Skeletal muscle tissue (tissue), 3 donors: ENCODE measurements at regions not wholly inside any gene's neighbourhood (a gene's known extent, or its start where the extent isn't known, plus 50 kb on each side); places are given as distances from the start of the nearest gene placed in this dataset.
"Not testable (repeated sequence)": the region's sequence is repeated elsewhere in the genome, so short reads cannot be mapped to it uniquely, and the experiment has no call there.

ENCODE experiments used
- H3K27ac ChIP-seq: one replicate; pipeline ENCODE4 v1.7.0; 2013; ENCODE audit warnings: mild to moderate bottlenecking, low read depth, low read length, inconsistent platforms
- H3K27me3 ChIP-seq, 3 donors: one replicate each; pipeline ENCODE4 v1.7.0; 2013; ENCODE audit warnings: low read length in 3 of 3; ENCODE audit not compliant: control insufficient read depth in 3 of 3, insufficient read depth in 3 of 3
- H3K36me3 ChIP-seq, 3 donors: one replicate each; pipeline ENCODE4 v1.7.0; 2013; ENCODE audit warnings: low read length in 3 of 3; ENCODE audit not compliant: control insufficient read depth in 3 of 3, insufficient read depth in 3 of 3
- H3K4me1 ChIP-seq, 3 donors: one replicate each; pipeline ENCODE4 v1.7.0; 2013; ENCODE audit warnings: low read length in 3 of 3, mild to moderate bottlenecking in 3 of 3; ENCODE audit not compliant: control insufficient read depth in 3 of 3, insufficient read depth in 3 of 3
- H3K4me3 ChIP-seq, 3 donors: one replicate each; pipeline ENCODE4 v1.7.0; 2013; ENCODE audit warnings: low read length in 3 of 3
- H3K9ac ChIP-seq, 3 donors: one replicate each; pipeline ENCODE4 v1.7.0; 2013; ENCODE audit warnings: low read length in 3 of 3, mild to moderate bottlenecking in 3 of 3, moderate library complexity in 2 of 3, low read depth in 1 of 3
- H3K9me3 ChIP-seq, 3 donors: one replicate each; pipeline ENCODE4 v1.7.0; 2013; ENCODE audit warnings: low read length in 3 of 3; ENCODE audit not compliant: control insufficient read depth in 3 of 3
- donor health status: Osteomylitis.

- H3K9me3 ChIP-seq, result no peaks in the 10 kb centered on the region
- no peaks in the 10 kb centered on the region for H3K4me1 ChIP-seq
- H3K4me3 ChIP-seq, result no peak overlapping the region
- no peaks in the 10 kb centered on the region for H3K36me3 ChIP-seq
- no peak overlapping the region for H3K9ac ChIP-seq
- H3K27ac ChIP-seq, result no peak overlapping the region
- no peaks in the 10 kb centered on the region for H3K27me3 ChIP-seq
Observed at GRCh38 chr6:100300221-100300736, 164.4 kb downstream of the SIM1 start.

DNA sequence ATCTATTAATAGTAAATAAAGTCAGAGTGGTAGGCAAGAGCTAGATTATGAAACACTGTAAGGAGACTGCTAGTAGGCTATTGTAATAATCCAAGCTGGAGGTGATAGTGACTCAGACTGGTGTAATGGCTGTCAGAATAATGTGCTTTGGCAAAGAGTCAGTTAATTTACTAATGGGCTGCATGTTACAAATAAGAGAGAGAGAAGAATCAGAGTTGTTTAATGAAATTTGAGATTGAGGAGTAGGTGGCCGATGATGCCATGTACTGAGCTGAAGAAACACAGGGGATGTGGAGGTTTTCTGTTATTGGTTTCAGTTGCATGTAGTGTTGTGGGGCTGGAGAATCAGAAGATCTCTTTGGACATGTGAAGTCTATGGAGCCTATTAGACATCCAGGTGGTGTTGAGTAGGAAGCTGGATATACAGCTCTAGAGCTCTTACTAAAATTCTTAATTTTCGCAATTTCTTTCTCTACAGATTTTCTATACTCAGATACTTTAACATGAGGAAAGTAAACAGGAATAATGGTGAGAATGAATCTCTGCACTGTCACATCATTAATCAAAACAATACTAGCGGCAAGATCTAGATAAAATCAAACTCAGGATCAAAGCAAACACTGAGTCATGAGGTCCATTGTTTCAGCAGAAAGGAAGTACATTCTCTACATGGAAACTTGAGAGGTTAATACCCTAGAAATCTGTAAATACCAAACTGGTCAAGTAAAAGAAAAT is 167.7 kb downstream of the SIM1 start:
- no peaks in the 10 kb centered on the region for H3K4me1 ChIP-seq
- H3K4me3 ChIP-seq, result no peak overlapping the region
- H3K36me3 ChIP-seq, result no peaks in the 10 kb centered on the region
- H3K9ac ChIP-seq, result no peak overlapping the region
- H3K27me3 ChIP-seq, result no peaks in the 10 kb centered on the region
- no peaks in the 10 kb centered on the region for H3K9me3 ChIP-seq
- no peak overlapping the region for H3K27ac ChIP-seq

GRCh38 chr6:100295172-100295571 is 169.5 kb downstream of the SIM1 start:
- H3K9ac ChIP-seq, H3K36me3 ChIP-seq, H3K4me1 ChIP-seq, H3K4me3 ChIP-seq, H3K27ac ChIP-seq, H3K27me3 ChIP-seq, H3K9me3 ChIP-seq: not testable (repeated sequence)

- Histone ChIP-seq H3K9ac (no peak overlapping the region), H3K27me3 (no peaks in the 10 kb centered on the region), H3K36me3 (no peaks in the 10 kb centered on the region), H3K9me3 (no peaks in the 10 kb centered on the region), H3K27ac (no peak overlapping the region), H3K4me3 (no peak overlapping the region), H3K4me1 (no peaks in the 10 kb centered on the region)
Observed at GRCh38 chr6:100289285-100289684, 175.4 kb downstream of the SIM1 start.

GRCh38 chr6:100288311-100288710 is 176.4 kb downstream of the SIM1 start:
- no peak overlapping the region for H3K9ac ChIP-seq
- H3K9me3 ChIP-seq, result no peaks in the 10 kb centered on the region

DNA sequence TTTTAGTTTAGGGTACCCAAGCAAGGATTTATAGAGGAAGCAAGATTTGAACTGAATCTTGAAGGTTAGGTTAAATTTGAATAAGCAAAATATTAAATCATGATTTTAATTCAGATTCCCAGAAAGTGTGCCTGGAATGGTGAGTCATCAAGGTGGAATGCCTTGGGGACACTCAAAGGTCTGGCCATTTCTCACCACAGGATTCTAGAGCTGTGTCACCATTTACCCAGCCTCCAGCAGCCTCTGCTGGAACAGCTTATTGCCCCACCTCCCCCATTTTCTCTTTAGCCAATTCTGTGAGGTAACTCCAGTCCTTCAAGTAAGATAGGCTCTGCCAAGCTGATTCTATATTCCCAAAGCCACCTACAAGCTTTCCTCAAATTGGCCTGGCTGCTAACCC is 181.4 kb downstream of the SIM1 start:
- Histone ChIP-seq H3K27me3 (no peaks in the 10 kb centered on the region), H3K27ac (no peak overlapping the region), H3K4me3 (no peak overlapping the region), H3K9ac (no peak overlapping the region), H3K9me3 (no peaks in the 10 kb centered on the region), H3K4me1 (peaks cover 0 to 7% (median 0%) of the 10 kb centered on the region in 3 donors), H3K36me3 (no peaks in the 10 kb centered on the region)

More at GRCh38 chr6:100288311-100288710, 176.4 kb downstream of the SIM1 start:
- H3K27me3 ChIP-seq, result no peaks in the 10 kb centered on the region
- no peaks in the 10 kb centered on the region for H3K4me1 ChIP-seq
- H3K4me3 ChIP-seq, result no peak overlapping the region
- H3K27ac ChIP-seq, result no peak overlapping the region
- no peaks in the 10 kb centered on the region for H3K36me3 ChIP-seq

DNA sequence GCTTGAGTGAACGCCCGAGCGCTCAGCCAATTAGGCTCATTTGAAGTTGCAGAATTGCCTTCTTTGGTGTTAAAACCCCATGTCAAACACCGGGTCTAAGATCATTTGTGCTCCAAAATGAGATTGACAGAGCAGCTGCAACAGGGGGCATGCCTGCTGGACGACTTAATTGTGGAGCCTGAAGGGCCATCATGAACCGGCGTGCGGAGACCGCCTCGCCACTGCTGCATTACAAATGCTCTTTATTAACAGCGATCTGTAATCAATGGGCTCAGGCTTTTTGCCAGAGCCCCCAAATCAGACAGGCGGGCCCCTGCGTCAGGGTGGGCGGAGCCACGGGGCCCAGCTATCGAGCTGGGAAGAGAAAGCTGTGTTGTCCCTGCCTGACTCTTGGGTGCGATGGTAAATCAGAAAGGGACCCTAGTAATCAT is 183.2 kb downstream of the SIM1 start:
- Histone ChIP-seq H3K36me3 (no peaks in the 10 kb centered on the region), H3K9ac (peak overlapping the region; percentile 10 to 66 (median 58)), H3K9me3 (no peaks in the 10 kb centered on the region), H3K27me3 (no peaks in the 10 kb centered on the region), H3K4me3 (peak overlapping the region; percentile 55 to 74 (median 56)), H3K4me1 (peaks cover 0 to 7% (median 0%) of the 10 kb centered on the region in 3 donors), H3K27ac (no peak overlapping the region)

GRCh38 chr6:100276311-100277057 is 188.2 kb downstream of the SIM1 start:
- H3K27me3 ChIP-seq, result no peaks in the 10 kb centered on the region
- no peak overlapping the region for H3K9ac ChIP-seq
- H3K4me1 ChIP-seq, result peaks cover 0 to 4% (median 0%) of the 10 kb centered on the region in 3 donors
- H3K4me3 ChIP-seq, result no peak overlapping the region
- H3K9me3 ChIP-seq, result no peaks in the 10 kb centered on the region
- no peaks in the 10 kb centered on the region for H3K36me3 ChIP-seq
- H3K27ac ChIP-seq, result no peak overlapping the region

DNA sequence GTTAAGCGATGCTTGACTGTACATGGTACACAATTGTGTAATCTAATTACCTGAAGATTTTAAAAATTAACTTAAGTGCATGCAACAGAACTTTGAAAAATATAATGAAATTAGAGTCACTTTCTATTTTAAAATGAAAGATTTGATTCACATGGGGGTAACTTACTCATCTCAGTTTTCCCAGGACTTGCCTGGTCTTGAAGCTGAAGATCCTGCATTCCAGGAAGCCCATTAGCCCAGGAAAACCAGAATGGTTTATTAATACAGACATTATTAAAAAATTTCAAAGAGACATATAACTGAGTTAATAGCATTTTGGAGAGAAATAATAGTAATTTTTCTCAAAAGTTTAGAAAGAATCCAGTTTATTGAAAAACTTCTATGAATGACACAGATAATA is 190.6 kb downstream of the SIM1 start:
- no peak overlapping the region for H3K27ac ChIP-seq
- H3K4me1 ChIP-seq, result no peaks in the 10 kb centered on the region
- no peaks in the 10 kb centered on the region for H3K36me3 ChIP-seq
- H3K4me3 ChIP-seq, result no peak overlapping the region
- no peaks in the 10 kb centered on the region for H3K27me3 ChIP-seq
- no peak overlapping the region for H3K9ac ChIP-seq
- H3K9me3 ChIP-seq, result no peaks in the 10 kb centered on the region

DNA sequence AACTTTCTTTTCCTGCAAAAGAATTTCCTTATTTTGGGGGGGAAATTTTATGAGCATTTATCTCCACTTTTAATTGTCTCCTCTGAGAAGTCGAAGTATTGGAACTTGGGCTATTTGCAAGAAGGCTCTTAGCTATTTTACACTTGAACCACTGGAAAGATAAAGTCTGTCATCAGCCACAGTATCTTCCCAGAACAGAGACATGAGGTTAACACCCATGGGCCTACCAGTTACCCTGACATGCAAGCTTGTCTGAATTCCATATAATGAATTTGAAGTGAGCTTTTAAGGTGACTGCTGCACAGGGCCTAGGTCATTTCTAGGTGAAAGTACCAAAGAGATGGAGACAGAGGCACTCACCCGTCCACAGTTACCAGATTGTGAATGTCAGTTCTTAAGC is 193.1 kb downstream of the SIM1 start:
- Histone ChIP-seq H3K9me3 (no peaks in the 10 kb centered on the region), H3K9ac (no peak overlapping the region), H3K36me3 (no peaks in the 10 kb centered on the region), H3K4me3 (no peak overlapping the region), H3K4me1 (no peaks in the 10 kb centered on the region), H3K27ac (no peak overlapping the region), H3K27me3 (no peaks in the 10 kb centered on the region)
